ENCODE measurements at regions not wholly inside any gene's neighbourhood (a gene's known extent, or its start where the extent isn't known, plus 50 kb on each side); places are given as distances from the start of the nearest gene placed in this dataset.

DNA sequence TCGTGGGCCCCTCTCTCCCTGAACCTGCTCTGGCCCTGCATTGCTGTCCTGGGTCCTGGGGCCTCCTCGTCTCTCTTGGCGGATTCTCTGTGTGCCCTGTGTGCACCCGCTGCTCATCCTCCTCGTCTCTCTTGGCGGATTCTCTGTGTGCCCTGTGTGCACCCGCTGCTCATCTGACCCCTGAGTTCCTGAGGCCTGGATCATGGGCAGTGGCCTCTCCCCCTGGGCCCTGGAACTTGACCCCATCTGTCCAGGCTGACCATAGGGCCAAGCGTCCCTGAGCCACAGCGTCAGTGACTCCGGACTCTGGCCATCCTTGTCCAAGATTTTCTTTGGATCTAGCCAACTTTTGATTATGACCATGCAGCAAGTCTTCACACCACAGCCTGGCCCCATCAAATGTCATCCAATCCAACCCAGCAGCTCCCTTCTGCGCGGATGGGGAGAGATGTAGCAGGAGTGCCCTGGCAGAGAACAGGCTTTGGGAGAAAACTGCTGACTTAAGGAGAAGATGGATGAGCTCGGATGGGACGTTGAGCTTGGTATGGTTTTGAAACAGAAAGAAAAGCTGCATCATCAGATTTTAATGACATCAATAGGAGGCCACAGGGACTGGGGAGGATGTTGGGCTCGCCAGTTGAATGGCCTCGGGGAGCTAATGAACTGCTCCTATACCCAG, 455.1 kb upstream of the HS6ST1 start:
- DNase-seq (ENCODE audit: low spot score): no peak

DNA sequence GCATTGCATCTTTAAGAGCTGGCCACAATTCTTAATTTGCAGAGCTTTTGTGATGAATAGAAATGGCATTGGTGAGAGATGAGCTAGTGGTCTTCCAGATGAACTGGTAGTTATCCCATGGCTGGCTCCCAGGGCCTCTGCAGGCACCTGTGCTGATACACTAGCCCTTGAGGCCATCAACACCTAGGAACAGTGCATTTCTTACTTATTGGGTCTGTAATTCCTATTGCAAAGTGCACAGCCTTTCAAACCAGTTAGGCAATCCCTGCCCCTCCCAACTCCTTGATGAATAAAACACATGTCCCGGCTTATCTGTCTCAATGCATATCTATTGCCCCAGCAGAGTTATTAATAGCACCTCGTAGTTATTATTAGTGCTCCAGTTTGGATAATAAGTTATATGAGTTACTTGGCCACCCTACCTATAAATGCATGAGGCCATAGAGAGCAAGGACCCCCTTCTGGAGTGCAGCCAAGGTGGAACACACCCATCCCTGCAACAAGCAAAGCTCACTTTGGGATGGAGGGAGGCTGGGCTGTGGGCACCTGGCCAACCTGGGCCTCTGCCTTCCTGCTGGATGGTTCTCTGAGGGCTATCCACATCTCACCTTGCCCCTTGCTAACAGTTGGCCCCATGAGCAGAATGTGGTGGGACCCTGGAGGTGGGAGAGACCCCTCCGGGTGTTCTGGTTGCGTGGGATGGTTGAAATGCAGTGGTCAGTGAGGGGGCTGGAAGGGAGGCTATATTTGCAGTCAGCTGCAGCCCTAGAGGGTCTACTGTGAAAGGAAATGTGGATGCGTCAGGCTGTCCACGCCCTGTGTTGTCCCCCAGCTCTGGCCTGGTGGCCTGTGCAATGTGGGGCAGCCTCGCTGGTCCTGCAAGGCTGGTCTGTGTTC, 455.9 kb upstream of the HS6ST1 start:
- no peak for DNase-seq (ENCODE audit: low spot score)

DNA sequence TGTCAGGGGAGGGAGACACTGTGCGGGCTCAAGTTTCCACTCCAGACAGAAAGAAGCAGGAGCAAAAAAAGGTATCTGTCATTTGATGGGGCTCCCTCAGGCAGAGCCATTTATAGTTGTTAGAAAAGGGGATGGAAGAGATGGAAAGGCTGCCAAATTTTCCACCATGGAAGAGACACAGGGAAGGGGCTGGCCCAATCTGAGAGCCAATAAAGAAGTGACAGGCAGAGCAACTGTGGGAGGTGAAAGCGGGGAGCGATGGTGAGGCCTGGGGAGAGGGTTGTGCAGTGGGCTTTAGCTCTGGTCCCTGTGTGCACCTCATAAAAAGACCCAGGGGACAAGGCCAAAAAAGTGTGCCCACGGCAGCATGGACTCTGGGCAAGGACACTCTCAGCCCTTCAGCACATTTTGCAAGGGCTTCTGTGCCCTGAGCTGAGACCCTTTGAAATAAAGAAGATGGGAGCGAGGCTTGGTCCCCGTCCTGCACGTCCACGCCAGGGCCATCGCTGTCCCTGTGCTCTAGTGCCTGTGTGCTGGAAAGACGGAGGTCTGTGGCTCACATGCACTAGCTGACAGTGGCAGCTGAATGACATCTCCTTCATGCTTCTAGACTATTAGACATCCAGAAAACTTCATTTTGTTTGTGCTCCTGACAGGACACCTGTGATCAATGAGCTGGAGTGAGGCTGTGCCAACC, 456.7 kb upstream of the HS6ST1 start:
- DNase-seq (ENCODE audit: low spot score): no peak

DNA sequence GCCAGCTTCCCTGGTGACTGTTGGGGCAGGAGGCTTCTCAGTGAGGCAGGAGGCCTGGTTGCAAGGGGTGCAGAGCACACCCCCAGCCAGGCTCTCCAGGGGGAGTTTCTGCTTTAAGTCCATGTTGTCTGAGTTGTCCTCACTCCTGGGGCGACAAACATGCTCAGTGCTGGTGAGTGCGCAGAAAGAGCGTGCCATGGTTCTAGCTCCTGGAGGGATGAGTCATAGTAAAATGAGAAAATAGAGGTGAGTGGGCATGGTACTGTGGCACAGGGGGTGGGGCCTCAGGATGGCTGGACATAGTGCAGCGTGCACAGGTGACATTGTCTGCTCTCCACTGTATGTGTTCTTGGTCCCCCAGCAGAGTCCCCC, 457.2 kb upstream of the HS6ST1 start:
- no peak for DNase-seq (ENCODE audit: low spot score)

DNA sequence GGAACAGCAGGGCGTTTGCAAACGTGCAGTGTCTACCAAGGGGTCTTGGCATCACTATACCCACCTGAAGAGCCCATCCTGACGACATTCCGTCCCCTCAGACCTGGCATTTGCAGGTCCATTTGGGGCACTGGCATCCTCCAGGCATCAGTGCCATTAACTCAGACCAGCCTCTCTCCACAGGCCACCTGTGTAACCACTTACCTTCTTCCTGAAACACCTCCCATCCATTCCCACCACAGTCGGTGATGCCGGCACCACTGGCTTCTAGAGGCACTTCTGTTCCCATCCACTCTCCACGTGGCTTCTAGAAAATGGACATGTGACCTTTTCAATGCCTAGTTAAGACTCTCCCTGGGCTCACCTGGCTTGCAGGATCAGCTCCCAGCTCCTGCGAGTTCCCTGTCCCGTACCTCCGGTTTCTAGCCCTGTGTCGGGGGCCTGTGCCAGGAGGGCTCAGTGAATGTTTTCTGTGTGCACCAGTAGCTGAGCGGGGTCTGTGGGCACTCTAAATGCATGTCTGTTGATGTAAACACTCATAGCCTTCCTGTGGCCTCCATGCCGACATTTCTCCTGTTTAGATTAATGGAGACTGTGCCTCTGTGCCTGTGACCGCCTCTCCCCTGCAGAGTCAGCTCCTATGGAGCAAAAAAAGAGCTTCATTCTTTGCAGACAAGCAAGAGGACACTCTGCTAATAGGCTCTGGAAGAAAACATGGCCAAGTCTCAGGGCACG, 458.0 kb upstream of the HS6ST1 start:
- no peak for DNase-seq (ENCODE audit: low spot score)

DNA sequence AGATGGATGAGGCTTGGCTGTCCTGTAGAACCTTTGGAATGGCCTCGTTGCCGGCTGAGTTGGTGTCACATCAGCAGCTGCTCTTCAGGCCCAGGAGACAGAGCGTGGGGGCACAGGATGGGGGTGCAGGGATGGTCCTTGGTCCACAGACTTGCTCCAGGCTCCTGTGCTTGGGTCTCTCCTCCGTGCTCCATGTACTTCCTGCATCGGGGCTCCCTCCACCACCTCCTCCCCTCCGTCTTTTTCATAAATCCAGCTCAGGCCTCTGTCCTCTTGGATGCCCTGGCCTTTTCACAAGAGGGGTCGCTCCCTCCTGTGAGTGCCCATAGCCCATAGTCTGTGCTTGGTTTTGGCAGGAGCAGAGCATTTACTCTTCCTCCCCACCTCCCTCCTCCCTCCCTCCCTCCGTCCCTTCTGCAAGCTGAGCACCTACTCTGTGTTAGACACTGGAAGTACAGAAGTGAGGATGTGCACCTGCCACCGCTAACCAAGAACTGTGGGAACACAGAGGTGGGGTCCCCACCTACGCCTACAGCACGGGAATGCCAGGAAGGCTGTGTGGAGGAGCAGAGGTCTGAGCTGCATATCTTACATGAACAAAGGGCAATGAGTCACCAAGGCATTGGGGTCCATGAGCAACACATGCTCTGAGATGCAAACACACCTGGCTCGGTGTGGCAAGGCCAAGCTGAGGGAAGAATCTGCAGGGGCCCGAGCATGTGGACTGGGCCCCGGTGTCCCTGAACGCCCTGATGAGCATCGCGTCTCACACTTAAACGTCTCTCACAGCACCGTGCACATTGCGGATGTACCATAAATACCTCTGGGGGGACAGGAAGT, 458.7 kb upstream of the HS6ST1 start:
- no peak for DNase-seq (ENCODE audit: low spot score)

DNA sequence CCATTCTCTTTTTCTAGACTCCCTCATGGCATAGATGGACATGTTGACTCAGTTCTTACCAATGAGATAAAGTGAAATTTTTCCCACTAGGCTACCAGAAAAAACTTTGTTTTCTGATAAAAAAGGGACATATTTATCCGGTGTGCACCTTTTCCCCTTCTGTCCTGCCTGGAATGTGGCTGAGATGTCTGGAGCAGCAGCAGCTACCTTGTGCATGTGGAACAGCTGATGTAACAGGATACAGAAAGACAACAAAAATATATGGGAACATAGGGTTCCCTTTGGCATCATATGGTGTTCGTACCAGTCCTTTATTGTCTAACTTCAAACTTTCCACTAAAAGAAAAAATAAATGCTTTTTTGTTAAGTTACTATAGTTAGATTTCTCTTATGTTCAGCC, 460.2 kb upstream of the HS6ST1 start:
- no peak for DNase-seq (ENCODE audit: low spot score)

DNA sequence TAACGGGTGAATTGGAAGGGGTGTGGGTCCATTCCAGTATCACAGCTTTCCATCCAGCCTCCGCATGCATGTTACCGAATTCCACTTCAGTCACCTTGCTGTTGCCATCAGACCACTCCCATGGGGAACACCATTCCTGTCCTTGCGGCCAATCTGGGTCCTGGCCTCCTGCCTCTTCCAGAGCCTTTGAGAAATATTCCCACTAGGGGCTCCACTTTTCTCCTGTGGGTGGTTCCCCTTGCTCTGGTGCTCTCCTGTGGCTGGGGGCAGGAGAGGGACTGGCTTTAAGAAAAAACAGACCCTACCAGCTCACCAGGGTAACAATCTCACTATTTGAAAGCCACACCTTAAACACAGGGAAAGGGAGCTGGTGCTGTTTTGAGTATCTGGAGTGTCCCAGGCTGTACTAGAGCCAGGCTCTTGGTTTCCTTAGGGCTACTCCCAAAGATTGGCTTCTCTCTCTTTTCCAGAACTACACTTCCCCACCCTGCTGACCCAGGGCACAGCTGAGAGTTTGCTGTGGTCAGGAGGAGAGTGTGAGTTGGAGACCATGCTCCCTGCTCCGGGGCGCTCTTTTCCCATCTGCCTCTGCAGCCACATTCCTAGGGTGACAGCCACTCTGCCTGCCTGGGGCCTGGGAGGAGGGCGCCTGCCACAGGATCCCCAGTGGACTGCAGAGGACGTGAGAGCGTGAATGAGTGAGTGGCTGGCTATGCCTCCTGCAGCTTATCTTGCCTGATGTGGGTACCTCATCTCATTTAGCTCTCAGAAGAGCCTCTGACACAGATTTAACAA, 460.8 kb upstream of the HS6ST1 start:
- no peak for DNase-seq (ENCODE audit: low spot score)

DNA sequence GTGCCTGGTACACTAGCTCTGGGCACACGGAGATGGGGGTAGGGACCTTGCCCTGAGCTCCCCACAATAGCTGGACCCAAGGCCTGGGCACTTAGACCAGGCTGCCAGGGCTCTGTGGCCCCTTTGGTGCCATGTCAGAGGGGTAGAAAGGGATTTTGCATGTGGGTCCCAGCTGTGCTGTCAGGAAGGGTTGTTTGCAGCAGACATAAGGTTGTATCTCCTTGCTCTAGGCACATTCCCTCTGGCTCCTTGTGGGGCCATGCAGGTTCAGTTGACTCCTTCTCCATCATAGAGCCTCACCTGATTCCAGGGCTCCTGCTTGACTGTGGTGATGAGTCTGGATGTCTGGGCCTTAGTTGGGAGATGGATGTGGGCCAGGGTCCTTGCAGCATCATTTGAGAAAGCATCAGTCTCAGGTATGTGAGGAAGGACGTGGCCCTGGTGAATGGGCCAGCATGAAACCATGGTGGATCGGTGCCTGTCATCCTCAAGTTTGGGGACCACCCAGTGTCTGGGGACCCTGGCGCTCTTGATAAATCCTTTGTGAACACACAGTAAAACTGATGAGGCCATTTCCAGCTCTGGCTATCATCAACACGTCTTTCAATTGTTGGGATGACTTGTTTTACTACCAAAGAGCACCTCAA, 461.9 kb upstream of the HS6ST1 start:
- DNase-seq (ENCODE audit: low spot score): no peak

DNA sequence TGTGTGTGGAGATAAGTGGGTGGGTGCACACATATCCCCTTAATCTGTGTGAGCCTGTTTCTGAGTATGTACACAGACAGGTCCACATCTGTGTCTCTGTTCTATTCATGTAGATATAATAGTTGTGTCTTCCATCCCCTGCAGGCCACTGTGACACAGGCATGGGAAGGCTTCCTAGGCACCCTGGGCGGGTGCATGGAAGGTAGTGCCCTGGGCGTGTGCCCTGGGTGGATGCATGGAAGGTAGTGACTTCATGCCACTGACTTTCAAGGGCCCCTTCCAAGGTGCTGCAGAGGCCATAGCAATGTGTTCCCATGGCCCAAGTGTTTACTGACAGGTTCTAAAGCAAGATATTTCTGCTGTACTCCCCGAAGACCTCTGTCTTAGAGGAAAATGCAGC, 462.5 kb upstream of the HS6ST1 start:
- no peak for DNase-seq (ENCODE audit: low spot score)

DNA sequence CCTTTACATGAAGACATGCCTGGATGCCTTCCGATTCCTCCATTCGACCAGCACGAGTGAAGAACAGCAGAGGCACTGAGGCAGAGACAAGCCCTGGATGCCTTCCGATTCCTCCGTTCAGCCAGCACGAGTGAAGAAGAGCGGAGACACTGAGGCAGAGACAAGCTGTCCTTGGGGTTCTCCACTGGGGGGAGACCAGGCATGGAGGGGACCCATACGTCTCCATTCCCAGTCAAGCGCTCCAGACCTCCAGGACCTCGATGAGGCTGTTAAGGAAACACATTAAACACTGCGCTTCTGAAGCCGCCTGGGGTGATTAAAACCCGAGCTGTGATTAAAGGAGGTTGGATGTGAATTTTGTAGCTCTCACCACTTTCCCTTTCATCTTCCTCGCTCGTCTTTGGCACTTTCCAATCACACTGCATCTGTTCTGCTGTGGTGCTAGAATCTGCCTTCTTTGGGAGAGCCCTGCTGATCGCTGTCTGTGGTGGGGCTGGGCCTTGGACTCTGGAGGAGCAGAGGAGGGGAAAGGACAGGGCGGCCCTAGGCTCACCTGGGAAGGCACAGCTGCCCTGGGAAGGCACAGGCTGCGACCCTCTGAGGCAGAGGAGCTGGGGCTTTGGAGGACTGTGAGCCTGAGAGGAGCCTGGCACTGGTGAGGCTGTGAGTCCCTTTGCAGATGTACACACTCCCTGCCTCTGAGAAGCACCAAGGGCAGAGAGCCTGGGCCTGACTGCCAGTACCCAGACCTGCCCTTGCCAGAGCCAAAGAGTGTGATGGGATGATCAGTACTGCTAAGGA, 463.1 kb upstream of the HS6ST1 start:
- no peak for DNase-seq (ENCODE audit: low spot score)

DNA sequence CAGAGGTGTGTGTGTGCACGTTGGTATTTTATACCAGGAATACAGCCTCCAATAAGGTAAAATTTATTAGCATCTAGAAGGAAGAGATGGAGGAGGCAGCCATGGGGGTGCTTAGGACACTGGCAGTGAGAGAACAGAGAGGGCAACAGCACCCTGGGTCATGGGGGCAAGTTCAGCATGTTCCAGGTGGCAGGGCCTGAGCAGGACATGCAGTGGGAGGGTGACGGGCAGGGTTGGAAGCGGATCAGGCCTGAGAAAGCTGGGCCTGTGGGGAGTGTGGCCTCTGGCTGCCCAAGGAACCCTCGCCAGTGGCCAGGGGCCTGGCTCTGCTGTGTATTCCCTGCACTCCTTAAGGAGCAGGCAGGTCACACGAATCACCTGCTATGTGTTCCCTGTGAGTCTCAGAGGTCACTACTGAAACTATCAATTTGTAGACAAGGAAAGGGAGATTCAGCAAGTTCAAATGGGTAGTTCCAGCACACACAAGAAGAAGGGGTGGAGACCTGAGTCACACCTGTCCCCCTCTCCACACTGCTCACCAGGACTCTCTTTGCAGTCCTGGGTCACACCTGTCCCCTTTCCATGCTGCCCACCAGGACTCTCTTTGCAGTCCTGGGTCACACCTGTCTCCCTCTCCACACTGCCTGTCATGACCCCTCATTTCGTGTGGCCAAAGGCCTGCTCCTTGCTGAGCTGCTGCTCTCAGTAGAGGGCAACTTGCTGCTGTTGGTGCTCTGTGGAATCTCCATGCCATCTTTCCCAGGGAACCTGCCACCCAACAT, 463.9 kb upstream of the HS6ST1 start:
- no peak for DNase-seq (ENCODE audit: low spot score)

DNA sequence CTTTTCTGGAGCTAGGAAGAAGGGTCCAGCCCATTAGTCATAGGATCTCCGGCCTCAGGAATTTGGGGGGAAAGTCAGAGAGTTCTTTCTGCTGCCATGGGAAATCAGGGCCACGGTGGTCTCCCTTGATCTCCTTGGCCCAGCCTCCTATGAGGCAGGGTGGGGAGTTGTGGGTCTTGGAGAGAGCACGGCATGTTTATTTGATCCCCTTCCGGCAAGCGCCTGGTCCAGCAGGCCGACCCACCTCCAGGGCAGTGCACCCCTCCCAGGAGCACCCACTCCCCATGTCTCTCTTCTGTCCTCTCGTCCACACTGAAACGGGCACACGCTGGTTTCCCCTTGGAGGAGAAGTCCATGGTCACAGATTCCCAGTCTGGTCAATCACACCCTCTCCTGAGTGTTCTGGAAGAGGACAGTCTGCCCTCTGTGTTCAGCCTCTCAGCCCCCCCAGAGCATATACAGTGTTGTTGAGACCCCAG, 464.6 kb upstream of the HS6ST1 start:
- DNase-seq (ENCODE audit: low spot score): no peak

DNA sequence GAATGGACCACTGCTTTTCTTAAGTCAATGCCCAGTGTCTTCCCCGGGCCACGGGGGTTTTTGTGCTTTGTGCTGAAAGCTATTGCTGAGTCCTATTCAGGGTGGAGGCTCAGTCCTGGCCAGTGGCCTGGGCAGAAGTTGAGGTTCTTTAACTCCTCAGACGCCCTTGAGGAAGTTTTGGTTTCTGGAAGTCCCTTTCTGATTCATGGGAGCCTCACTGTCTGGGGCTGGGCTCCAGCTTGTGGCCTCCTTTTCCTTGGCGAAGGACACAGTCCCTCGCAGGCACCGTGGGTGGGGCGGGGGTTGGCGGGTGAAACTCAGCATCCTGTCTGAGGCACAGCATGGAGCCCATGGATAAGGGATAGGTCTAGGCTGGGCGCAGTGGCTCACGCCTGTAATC, 465.2 kb upstream of the HS6ST1 start:
- DNase-seq (ENCODE audit: low spot score): no peak

DNA sequence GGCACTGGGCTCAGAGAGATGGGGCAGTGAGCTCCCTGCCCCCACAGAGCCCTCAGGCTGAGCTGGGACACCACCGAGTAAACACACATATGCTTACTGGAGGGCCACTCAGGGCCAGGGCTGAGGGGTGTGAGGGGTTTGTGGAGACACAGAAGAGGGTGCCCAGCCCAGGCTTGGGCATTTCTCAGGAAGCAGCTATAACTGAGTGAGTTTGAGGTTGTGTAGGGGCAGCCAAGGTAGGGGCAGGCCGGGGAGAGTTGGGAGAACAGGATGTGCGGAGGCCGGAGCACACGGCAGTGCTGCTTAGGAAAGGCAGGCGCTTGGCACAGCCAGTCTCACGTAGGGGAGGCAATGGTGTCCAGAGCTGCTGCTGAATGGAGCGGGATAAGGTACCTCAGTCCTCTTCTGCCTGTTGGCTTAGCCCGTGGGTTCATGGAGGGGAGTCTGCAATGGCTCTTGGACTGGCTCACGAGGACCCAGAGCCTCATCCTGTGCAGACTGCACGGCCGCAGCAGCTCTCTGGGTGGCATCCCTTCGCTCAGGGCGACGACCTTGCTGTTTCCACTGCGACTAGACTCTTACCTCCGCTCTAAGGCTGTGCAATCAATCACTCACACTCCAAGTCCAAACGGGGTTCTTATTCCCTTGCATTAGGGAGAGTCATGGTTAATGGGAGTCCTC, 466.1 kb upstream of the HS6ST1 start:
- no peak for DNase-seq (ENCODE audit: low spot score)

DNA sequence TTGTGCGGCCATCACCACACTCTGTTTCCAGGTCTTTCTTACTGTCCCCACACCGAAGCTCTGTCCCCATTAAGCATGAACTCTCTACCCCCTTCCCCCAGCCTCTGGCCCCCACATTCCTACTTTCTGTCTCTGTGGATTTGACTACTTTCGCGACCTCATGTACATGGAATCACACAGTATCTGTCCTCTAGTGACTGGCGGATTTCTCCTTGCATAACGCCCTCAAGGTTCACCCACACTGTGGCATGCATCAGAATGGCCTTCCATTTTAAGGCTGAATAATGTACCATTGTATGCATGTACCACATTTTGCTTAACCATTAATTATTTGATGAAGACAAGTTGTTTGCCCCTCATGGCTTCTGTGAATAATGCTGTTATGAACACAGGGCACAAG, 467.6 kb upstream of the HS6ST1 start:
- no peak for DNase-seq (ENCODE audit: low spot score)
